GM18861 (cell line): ENCODE measurements at regions not wholly inside any gene's neighbourhood (a gene's known extent, or its start where the extent isn't known, plus 50 kb on each side); places are given as distances from the start of the nearest gene placed in this dataset.

ENCODE experiments used
- ATAC-seq: cut with Tn5 transposase; IDR thresholded peaks from one replicate; pipeline ENCODE4 v1.9.1; 2021; ENCODE audit not compliant: unreplicated experiment

DNA sequence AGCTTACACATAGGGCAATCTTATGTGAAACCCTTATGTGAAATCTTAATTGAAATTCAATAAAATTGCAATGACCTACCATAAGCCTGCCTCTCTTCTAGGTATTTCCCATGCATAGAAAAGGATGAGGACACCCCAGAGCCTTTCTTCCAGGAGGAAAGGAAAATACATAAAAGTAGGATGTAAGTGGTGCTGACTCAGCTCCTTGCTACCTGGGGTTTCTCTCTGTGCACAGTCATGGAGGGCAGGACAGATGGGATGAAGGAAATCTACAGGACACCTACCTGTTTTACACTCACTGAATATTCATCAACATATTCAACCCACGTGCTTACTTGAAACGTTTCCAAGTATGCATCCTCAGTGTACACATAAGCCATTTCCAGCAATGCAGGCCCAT is 1299.2 kb upstream of the SLC10A2 start:
- ATAC-seq: no peak

DNA sequence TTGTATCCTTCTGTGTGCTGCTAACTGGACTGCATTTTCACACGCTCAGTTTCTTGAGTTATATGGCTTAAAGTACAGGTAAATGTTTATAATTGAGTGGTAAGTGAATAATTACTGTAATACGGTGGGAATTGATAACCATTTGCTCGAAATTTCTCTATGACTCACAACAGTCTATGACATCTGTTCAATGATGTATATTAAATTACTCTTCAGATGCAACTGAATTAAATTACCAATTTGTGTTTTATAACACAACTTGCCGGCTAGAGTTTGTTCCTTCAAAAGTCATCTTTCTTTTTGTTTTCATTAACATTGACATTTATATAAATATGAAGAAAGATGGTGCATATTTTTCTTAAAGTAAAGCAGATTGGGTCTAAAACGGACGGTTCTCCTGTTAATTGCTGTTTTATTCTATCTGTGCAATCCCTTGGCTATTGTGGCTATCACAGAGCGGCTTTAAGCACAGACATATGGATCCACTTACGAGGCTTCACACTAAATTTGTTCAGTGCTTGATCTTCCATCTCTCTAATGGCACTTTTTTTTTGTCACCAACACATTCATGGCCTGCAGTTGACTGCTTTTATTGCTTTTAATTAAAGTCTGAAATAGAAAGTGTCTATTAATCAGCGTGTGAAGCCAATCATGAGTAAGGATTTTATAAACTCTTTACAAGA is 1291.6 kb upstream of the SLC10A2 start:
- no peak for ATAC-seq

DNA sequence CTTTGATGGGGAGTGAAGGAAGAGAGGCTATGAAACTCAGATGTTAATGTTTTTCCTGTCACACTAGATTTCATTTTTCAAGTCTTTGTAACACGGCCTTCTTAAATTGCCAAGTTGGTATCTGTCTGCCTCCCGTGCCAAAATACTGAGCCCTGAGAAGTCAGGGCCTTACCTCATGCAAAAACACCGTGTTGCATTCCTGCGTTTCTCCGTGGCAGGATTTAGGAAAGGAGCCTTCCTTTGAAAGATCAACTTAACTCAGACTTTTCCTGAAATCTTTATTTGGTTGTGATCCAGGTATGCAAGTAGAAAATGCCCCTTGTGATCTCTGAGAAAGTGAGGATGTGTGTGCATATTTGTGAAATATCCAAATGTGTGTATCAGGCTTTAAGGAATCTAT is 1291.0 kb upstream of the SLC10A2 start:
- ATAC-seq: no peak

DNA sequence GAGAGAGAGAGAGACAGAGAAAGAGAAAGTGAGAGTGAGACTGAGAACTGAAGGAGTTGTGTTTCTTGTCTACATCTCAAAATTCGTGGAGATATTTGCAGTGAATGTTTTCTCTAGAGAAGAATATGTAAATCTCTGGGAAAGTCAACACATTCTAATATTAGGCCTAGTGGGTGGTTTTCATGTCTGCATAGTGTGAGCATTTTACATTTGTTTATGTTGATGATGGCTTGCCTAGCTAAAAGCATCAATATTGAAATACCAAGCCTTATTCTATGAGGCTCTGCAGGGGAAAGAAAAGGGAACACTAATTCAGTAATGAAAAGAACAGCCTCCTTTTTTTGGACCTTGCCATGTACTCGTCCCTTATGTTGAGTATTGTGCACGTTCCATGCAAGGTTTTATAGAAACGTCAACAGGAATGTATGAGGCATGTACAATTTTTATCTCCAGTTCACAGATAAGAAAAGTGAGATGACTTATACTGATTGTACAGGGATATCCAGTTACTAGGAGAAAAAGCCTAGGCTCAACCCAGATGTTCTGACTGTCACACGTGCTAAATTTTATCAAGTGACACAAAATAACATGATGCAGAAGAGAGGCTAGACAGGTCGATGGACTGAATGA is 1288.9 kb upstream of the SLC10A2 start:
- ATAC-seq: no peak

DNA sequence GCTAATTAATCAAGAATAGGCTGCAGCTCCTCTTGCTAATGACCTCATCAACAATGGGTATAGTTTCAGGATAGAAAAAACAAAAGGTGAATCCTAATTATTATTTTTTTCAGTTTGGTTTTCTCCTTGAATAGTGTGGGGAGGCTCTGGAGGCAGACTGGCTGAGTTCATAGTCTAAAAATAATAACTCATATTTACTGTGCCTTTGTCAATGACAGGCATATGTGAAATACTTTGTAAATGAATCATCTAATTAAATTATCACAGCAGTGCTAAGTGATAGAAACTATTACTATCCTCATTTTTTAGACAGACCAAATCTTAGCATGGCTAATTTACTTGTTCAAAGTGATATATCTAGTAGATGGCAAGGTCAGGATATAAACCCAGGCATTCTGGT is 1261.0 kb upstream of the SLC10A2 start:
- ATAC-seq: no peak

DNA sequence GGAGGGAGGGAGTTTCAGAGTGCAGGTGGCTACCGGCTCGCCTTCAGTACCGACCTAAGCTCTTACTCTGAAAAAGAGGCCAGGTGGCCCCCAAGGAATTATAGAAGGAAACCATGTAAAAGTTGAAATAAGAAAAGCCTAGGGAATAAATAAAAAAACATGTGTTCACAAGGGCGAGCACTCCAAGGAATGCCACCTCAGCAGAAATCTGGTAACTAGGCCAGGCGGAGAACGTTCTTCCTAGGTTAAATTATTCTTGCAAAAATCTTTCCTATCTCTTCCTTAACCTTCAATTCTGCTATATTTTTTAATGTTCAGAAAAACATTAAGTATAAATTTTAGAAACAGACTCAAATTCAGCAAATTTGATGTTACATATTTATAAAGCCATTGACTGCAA is 1260.3 kb upstream of the SLC10A2 start:
- ATAC-seq: no peak

DNA sequence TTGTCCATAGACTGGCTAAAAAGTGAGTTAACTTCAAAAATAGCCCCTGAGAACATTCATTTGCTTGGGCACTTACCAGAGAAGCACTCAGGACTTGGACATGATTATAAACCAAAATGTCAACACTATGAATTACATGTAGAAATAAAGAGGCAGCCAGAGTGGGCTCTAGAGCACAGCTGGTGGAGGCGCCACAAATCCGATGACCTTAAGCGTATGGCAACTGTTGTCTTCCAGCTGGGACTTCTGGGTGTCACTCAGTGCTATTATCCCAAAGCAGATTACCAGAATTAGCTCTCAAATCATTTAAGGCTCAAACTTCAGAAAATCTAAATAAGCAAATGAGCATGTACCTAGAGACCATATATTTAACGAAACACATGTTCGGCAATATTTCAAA is 1255.5 kb upstream of the SLC10A2 start:
- no peak for ATAC-seq

DNA sequence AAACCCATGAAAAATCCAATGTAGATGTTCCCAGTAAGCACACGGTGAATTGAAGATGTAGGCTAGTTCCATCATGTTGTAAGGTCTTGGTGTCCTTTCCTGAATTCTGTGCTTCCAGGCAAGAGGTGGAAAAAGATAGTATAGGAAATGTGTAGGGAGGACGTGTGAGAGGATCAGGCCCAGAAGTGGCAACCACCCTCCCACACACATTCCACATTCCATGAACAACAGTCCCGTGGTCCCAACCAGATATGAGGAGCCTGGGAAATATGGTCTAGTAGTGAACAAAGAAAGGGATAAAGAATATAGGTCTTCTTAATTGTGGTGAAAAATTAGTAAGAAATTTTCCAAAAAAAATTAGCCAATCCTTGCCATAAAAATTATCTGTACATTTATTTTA is 1254.2 kb upstream of the SLC10A2 start:
- no peak for ATAC-seq

DNA sequence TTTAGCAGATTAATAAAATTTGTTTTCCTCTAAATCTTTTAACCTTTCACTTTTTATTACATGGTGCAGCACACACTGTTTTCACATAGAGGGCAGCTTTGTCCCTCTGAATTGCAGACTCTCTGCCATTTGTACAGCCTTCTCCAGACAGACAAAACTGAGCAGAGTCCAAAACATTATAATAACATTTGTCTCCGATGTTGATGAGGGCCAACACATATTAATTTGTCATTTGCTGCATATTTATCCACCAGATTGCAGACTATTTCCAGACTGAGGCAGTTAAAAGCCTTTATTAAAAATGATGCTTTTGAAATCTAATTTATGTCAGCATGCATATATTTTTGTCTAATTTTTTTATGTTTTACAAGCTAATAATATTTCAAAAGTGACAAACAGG is 1251.9 kb upstream of the SLC10A2 start:
- ATAC-seq: no peak

DNA sequence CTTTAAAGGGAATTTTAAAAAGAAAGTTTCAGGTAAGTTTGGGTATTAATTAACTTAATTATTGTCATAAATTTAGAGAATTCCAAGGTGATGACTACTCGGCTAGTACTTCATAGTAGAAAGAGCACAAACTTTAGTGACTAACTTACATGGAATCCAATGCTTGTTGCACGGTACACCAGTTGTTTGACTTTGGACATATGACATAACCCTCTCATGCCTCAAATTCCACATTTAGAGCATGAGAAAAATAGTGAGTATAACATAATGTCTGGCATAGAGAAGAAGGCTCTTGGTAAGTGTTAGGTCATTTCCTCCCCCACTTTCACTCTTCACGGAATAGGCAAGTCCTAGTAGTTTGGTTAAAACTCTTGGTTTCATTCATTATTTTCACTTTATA is 1249.4 kb upstream of the SLC10A2 start:
- no peak for ATAC-seq

DNA sequence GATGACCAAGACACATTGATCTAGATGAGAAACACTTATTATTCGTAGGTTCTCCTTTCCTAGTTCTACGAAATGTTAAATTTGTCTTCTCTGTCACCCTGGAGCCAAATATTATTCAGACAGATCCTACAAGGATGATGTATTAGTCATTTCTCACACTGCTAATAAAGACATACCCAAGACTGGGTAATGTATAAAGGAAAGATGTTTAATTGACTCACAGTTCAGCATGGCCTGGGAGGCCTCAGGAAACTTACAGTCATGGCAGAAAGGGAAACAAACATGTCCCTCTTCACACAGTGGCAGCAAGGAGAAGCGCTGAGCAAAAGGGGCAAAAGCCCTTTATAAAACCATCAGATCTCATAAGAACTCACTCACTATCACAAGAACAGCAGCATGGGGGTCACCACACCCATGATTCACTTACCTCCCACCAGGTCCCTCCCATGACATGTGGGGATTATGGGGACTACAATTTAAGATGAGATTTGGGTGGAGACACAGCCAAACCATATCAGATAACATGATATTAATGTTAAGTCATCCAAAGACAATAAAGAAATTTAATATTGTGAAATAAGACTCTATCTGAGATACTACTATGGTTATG is 1248.8 kb upstream of the SLC10A2 start:
- ATAC-seq: no peak

DNA sequence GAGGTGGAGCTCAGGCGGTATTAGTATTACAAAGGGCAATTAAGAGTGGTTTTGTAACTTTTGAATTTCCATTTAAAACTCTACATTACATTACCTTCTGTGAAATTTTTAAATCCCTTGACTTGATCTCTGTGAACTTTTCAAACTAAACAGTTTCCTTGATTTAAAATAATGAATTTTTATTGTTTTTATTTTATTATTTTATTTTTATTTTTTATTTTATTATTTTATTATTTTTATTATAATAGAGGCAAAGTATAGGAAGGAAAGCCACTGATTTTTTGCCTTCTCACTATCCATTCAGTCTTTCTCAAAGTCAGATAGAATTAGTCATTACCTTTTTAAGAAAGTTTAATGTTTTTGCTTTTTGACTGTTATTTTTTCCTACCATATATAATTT is 1248.1 kb upstream of the SLC10A2 start:
- ATAC-seq: no peak

DNA sequence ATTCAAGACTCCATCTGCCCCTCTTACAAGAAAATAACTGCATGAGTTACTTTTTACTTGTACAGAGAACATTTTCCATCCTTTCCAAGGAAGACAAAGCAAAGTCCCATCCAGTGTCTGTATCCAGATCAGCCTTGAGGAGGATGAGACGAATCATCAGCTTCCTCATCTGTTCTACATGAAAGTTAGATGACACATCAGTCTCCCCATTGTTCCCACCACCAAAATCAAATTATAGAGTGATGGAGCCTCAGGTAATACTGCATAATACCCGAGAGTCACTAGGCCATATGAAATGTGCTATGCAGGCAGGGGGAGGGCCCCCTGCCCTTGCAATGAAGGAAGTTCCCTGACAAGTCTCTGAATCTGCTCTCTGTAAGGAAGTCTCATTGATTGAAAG is 1244.6 kb upstream of the SLC10A2 start:
- ATAC-seq: no peak

DNA sequence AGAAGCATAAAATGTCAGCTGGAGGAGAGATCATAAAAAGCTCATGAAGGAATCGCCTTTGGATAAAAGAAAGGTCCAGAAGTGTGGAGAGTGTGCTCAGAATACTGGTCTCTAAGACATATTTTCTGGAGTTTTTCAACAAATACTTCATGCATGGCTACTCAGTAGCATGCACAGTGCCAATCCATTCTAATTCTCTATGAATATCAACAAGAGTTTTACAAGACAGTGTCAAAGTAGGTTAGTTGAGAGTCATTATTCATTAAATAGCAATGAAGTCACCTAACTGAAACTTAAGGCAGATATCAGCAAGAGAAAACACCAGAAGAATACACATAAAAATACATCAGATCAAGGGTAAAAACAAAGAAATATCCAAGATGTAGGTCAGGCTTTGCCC is 1243.2 kb upstream of the SLC10A2 start:
- no peak for ATAC-seq

DNA sequence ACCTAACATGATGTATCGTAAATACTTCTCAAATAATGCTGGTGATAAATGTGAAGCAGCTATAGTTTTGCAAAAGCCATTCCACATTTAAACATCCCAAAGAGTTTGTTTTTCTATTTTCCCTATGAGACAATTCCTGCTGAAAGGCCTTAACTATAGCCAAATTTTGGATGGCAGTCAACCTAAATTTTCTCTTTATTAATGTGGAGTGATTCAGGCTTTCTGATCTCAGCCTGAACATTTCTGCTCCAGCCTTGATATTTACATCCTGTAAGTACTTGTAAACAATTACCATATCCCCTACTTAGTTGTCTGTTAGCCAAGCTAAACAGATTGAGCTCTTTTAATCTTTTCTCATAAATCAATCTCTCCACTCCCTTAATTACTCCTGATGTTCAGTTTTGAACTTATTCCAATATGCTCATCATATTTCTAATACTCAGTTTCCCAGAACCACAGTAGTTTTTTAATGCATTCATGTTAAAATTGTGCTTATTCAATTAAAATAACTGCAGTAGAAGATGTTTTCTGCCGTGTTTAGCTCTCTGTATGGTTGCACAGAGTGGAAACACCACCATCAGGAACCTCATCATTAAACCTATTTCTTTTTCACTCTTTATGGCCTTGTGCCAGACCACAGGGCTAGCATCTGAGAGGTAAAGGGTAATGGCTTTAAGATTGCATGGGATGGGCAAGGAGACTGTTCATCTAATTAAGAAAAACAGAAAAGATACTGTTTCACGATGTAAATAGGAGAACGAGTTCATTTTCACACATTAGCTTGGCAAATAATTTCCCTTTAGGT is 1235.2 kb upstream of the SLC10A2 start:
- no peak for ATAC-seq

DNA sequence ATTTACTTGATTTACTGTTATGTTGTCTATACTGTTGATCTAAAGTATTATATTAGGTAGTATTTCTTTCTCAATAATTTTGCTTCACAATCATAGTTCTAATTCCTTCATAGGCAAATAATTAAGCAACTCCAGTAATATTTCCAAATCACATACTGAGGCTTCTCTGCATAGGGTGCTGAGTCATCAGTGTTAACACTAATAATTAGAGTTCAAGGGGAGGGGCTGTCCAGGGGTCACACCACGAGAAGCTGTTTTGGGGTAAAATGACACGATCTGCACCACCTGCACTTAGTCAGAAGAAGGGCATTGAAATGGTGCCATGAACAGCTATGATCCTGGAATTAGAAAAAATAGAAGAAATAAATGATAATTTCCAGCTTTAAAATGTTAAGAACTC is 1230.9 kb upstream of the SLC10A2 start:
- ATAC-seq: no peak

DNA sequence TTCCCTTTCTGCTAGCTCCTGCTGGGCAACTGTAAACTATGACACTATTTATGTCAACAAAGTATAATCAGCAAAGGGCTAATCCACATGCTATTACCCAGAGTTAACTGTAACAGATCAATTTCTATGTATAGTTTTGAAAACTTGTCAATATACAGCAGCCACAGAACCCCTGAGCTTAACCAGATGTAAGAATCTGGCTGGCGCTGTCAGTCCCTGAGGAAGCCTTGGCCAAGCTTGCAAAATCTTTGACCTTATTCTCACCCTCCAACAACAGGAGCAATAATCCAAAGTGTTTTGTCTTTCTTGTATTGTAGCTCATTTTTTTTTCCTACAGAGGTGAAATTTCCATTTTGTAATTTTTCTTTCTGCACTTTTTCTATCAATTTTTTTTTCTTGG is 1230.1 kb upstream of the SLC10A2 start:
- ATAC-seq: no peak

DNA sequence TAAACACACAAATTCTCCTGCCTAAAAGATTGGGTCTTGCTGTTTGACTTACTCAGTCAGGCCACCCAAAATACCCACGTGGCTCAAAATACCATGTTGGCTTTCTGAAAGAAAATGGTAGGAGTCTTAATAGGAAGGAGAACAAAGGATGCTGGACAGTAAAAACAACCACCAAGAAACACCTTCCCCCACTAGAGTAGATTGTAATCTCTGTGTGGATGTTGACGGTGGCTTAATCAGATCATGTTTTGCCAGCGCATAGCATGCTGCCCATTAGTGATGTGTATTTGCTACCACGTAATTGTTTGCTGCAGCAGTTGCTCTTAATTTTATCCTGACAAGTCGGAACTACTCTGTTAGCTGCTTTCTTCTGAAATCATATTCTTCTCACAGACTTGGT is 1229.3 kb upstream of the SLC10A2 start:
- no peak for ATAC-seq

DNA sequence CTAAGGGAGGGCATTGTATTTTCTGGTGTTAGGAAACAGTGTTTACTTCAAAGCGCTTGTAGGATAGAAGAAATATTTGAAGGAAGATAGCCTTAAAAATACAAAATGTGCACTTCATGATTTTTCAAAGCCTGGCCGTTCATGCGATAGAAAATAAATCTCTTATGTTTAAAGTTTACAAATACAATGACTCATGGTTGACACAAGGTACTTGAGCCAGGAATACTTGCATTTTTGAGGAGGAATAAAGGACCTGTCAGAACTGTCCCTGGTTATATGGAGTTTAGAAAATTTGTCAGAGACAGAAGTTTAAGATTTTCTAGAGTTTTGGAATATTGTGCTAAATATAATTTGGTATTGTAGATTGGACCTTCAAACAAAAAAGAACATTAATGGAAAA is 1223.2 kb upstream of the SLC10A2 start:
- no peak for ATAC-seq

DNA sequence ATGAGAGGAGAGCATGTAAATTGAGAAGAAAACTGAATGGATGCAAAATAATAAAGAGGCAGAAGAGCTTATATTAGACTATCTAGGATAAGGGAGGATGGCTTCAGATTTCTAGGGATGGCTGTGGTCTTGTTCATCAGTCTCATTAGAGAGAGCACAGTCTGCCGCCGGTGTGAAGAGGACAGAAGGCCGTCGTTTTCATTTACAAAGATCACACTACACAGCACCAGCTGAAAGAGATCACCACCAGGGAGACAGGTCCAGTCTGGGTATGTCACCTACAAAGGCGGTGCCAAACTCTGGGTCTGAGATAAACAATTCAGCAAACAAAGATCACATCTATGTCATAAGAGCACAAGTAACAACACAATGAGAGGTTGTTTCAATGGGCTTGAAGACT is 1222.3 kb upstream of the SLC10A2 start:
- no peak for ATAC-seq

DNA sequence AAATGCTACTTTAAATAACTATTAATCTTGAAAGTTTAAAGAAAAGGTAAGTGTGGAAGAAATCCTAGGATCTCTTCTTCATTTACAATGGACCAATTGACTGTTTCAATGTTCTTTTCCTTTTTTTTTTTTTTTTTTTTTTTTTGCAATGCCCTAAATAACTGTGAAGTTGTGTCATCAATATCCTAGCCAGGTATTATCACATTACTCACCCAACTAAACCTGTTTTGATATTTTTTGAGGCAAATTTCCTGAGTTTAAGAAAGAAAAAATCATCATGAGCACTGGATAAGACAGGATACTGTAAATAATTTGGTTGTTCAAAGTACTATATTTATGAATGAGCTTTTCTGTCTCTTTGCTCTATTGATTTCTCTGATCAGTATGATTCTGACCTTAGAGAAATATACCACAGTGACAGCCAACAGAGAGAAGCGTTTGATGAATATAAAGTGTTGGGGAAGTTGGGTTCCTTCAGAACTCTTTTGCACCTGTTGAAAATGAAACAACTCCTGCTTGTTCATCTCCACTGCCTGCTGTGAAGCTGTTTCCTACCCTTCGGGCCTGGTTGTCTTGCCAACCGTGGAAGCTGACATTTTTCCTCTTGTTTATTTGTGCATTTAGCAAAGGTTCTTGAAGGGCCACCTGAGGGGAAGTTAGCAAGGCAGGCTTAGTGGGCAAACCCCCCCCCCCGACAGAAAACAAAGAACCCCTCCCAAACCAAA is 1220.5 kb upstream of the SLC10A2 start:
- no peak for ATAC-seq
